ENCODE measurements at regions not wholly inside any gene's neighbourhood (a gene's known extent, or its start where the extent isn't known, plus 50 kb on each side); places are given as distances from the start of the nearest gene placed in this dataset.
A peak's percentile ranks its signal among the peaks of the same experiment; 100 is the strongest.
"Not testable (repeated sequence)": the region's sequence is repeated elsewhere in the genome, so short reads cannot be mapped to it uniquely, and the experiment has no call there.

DNA sequence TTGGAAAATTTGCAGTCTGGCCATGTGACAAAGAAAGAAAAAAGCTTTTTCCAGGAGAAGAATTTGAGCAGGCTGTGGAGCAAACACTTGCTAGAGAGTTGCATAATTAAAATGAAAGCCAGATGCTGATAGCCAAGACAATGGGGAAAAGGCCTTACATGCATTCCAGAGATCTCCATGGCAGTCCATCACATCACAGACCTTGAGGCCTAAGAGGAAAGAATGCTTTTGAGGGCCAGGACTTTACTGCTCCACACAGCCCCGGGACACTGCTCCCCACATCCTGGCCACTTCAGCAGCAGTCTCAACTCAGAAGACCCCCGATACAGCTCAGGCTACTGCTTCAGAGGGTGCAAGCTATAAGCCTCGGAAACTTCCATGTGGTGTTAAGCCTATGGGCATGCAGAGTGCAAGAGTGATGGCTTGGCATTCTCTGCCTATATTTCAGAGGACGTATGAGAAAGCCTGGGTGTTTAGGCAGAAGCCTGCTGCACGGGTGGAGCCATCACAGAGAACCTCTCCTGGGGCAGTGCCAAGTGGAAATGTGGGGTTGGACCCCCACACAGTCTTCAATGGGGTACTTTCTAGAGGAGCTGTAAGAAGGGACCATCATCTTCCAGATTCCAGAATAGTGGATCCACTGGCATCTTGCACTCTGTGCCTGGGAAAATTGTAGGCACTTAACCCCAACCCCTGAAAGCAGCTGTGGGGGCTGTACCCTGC lies 230.7 kb downstream of the POTEG start:
- not testable (repeated sequence) for H3K27ac Mint-ChIP-seq; H3K36me3 Mint-ChIP-seq (ENCODE audit: insufficient read depth in 2 of 2); H3K4me3 Mint-ChIP-seq; H3K27me3 Mint-ChIP-seq (ENCODE audit: low read depth); H3K9me3 Mint-ChIP-seq; ATAC-seq (replicated peaks in 1 of 2); DNase-seq; H3K4me1 Mint-ChIP-seq (ENCODE audit: low read depth)

DNA sequence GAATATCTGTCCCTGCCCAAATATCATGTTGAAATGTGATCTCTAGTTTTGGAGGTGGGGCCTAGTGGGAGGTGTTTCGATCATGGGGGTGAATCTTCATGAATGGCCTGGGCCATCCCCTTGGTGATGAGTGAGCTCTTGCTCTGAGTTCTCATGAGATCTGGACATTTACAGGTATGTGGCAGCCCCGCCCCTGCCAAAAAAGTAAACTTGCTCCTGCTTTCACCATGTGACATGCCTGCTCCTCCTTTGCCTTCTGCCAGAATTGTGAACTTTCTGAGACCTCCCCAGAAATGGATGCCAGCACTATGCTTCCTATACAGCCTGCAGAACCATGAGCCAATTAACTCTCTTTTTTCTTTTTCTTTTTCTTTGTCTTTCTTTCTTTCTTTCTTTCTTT lies 229.3 kb downstream of the POTEG start:
- not testable (repeated sequence) for H3K4me3 Mint-ChIP-seq; ATAC-seq (replicated peaks in 1 of 2); H3K27me3 Mint-ChIP-seq (ENCODE audit: low read depth); DNase-seq; H3K4me1 Mint-ChIP-seq (ENCODE audit: low read depth); H3K9me3 Mint-ChIP-seq; H3K27ac Mint-ChIP-seq; H3K36me3 Mint-ChIP-seq (ENCODE audit: insufficient read depth in 2 of 2)

- ATAC-seq (replicated peaks in 1 of 2); H3K27me3 Mint-ChIP-seq (ENCODE audit: low read depth); H3K9me3 Mint-ChIP-seq; H3K4me1 Mint-ChIP-seq (ENCODE audit: low read depth); H3K36me3 Mint-ChIP-seq (ENCODE audit: insufficient read depth in 2 of 2); H3K4me3 Mint-ChIP-seq; DNase-seq; H3K27ac Mint-ChIP-seq: not testable (repeated sequence)
These were observed 217.7 kb downstream of the POTEG start for GRCh38 chr14:19216480-19216879.

GRCh38 chr14:19219423-19219822 lies 214.7 kb downstream of the POTEG start:
- not testable (repeated sequence) for H3K4me1 Mint-ChIP-seq (ENCODE audit: low read depth); H3K27me3 Mint-ChIP-seq (ENCODE audit: low read depth); H3K9me3 Mint-ChIP-seq; H3K36me3 Mint-ChIP-seq (ENCODE audit: insufficient read depth in 2 of 2); H3K4me3 Mint-ChIP-seq; ATAC-seq (replicated peaks in 1 of 2); DNase-seq; H3K27ac Mint-ChIP-seq

DNA sequence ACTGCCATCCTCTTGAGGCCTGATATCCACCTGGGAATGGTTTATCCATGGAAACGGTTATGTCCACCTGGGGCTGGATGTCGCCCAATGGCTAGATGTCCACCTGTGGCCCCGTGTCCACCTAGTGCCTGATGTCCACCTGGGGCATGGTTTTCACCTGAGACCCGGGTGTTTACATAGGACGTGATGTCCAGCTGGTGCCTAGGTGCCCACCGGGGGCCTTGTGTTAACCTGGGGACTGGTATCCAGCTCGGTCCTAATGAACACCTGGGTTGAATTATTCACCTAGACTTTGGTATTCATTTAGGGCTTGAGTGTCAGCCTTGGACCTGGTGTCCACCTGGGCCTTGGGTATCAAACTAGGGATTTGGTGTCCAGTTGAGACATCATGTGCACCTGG lies 202.7 kb downstream of the POTEG start:
- DNase-seq; H3K27ac Mint-ChIP-seq; H3K9me3 Mint-ChIP-seq; H3K36me3 Mint-ChIP-seq (ENCODE audit: insufficient read depth in 2 of 2); H3K4me3 Mint-ChIP-seq; ATAC-seq (replicated peaks in 1 of 2); H3K4me1 Mint-ChIP-seq (ENCODE audit: low read depth); H3K27me3 Mint-ChIP-seq (ENCODE audit: low read depth): not testable (repeated sequence)

GRCh38 chr14:19234059-19234458 lies 200.1 kb downstream of the POTEG start:
- not testable (repeated sequence) for DNase-seq; ATAC-seq (replicated peaks in 1 of 2); H3K27ac Mint-ChIP-seq; H3K27me3 Mint-ChIP-seq (ENCODE audit: low read depth); H3K36me3 Mint-ChIP-seq (ENCODE audit: insufficient read depth in 2 of 2); H3K4me3 Mint-ChIP-seq; H3K4me1 Mint-ChIP-seq (ENCODE audit: low read depth); H3K9me3 Mint-ChIP-seq

- H3K27me3 Mint-ChIP-seq (ENCODE audit: low read depth); H3K4me3 Mint-ChIP-seq; H3K4me1 Mint-ChIP-seq (ENCODE audit: low read depth); ATAC-seq (replicated peaks in 1 of 2); H3K36me3 Mint-ChIP-seq (ENCODE audit: insufficient read depth in 2 of 2); DNase-seq; H3K27ac Mint-ChIP-seq; H3K9me3 Mint-ChIP-seq: not testable (repeated sequence)
These were observed 196.5 kb downstream of the POTEG start for GRCh38 chr14:19237656-19238055.

- H3K4me3 Mint-ChIP-seq; H3K36me3 Mint-ChIP-seq (ENCODE audit: insufficient read depth in 2 of 2); H3K27ac Mint-ChIP-seq; ATAC-seq (replicated peaks in 1 of 2); H3K27me3 Mint-ChIP-seq (ENCODE audit: low read depth); H3K4me1 Mint-ChIP-seq (ENCODE audit: low read depth); H3K9me3 Mint-ChIP-seq; DNase-seq: not testable (repeated sequence)
These were observed 195.6 kb downstream of the POTEG start for GRCh38 chr14:19238584-19238983.

DNA sequence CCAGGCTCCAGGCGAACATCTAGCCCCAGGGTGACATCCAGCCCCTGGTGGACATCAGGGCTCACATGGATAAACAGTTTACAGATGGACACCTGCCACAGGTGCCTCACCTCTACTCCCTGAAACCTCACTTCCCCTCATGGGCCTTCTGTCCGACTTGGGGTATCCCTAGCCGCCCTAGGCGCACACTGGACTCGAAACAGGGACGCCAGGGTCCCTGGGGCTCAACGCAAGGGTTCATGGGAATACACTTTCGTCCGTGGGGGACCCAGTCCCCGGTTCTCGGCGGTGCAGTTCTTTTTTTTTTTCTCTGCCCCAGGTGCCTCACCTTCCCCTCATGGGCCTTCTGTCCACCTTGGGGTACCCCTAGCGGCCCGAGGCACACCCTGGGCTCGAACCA lies 194.2 kb downstream of the POTEG start:
- not testable (repeated sequence) for H3K4me3 Mint-ChIP-seq; H3K36me3 Mint-ChIP-seq (ENCODE audit: insufficient read depth in 2 of 2); ATAC-seq (replicated peaks in 1 of 2)

DNA sequence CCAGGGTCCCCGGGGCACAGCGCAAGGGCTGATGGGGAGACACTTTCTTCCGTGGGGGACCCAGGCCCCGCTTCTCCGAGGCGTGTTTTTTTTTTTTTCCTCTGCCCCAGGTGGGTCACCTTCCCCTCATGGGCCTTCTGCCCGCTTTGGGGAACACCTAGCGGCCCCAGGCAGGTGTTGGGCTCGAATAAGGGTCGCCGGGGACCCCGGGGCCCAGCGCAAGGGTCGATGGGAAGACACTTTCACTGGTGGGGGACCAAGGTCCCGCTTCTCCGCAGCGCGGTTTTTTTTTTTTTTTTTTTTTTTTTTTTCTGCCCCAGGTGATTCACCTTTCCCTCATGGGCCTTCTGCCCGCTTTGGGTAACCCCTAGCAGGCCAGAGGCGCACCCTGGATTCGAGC lies 193.8 kb downstream of the POTEG start:
- not testable (repeated sequence) for H3K9me3 Mint-ChIP-seq; H3K27ac Mint-ChIP-seq; ATAC-seq (replicated peaks in 1 of 2); H3K4me1 Mint-ChIP-seq (ENCODE audit: low read depth); DNase-seq; H3K27me3 Mint-ChIP-seq (ENCODE audit: low read depth); H3K4me3 Mint-ChIP-seq; H3K36me3 Mint-ChIP-seq (ENCODE audit: insufficient read depth in 2 of 2)

More for the DNA sequence above, 194.2 kb downstream of the POTEG start:
- not testable (repeated sequence) for H3K4me1 Mint-ChIP-seq (ENCODE audit: low read depth); H3K27ac Mint-ChIP-seq; DNase-seq; H3K27me3 Mint-ChIP-seq (ENCODE audit: low read depth); H3K9me3 Mint-ChIP-seq

DNA sequence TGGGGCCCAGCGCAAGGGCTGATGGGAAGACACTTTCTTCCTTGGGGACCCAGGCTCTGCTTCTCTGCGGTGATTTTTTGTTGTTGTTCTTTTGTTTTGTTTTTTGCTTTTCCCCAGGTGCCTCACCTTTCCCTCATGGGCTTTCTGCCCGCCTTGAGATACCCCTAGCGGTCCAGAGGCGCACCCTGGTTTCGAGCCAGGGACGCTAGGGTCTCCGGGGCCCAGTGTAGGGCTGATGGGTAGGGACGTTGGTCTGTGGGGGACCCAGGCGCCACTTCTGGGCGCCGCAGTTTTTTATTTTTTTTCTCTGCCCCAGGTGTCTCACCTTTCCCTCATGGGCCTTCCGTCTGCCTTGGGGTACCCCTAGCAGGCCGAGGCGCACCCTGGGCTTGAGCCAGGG lies 192.7 kb downstream of the POTEG start:
- H3K4me3 Mint-ChIP-seq; H3K27ac Mint-ChIP-seq; H3K4me1 Mint-ChIP-seq (ENCODE audit: low read depth); DNase-seq; H3K27me3 Mint-ChIP-seq (ENCODE audit: low read depth); ATAC-seq (replicated peaks in 1 of 2); H3K9me3 Mint-ChIP-seq; H3K36me3 Mint-ChIP-seq (ENCODE audit: insufficient read depth in 2 of 2): not testable (repeated sequence)

- H3K4me3 Mint-ChIP-seq; H3K9me3 Mint-ChIP-seq; H3K36me3 Mint-ChIP-seq (ENCODE audit: insufficient read depth in 2 of 2); H3K4me1 Mint-ChIP-seq (ENCODE audit: low read depth); H3K27me3 Mint-ChIP-seq (ENCODE audit: low read depth); ATAC-seq (replicated peaks in 1 of 2); H3K27ac Mint-ChIP-seq; DNase-seq: not testable (repeated sequence)
These were observed 191.6 kb downstream of the POTEG start for GRCh38 chr14:19242529-19242928.

DNA sequence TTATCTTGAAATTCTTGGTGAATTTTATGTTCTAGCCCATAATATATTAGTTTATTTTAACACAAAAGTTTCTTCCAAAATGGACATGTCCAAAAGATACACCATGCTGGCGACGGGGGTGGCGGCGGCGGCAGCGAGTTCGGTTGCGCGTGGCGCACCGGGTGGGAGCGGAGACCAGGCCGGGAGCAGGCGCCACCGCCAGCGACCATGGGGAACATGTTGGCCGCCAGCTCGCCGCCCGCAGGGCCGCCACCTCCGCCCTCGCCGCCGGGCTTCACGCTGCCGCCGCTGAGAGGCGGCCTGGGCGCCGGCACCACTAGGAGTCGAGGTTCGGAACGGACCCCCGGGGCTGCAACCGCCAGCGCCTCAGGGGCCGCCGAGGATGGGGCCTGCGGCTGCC lies 167.2 kb downstream of the POTEG start:
- not testable (repeated sequence) for H3K9me3 Mint-ChIP-seq; H3K36me3 Mint-ChIP-seq (ENCODE audit: insufficient read depth in 2 of 2); H3K27ac Mint-ChIP-seq; H3K4me1 Mint-ChIP-seq (ENCODE audit: low read depth); ATAC-seq (replicated peaks in 1 of 2); DNase-seq; H3K4me3 Mint-ChIP-seq; H3K27me3 Mint-ChIP-seq (ENCODE audit: low read depth)

GRCh38 chr14:19267636-19268035 lies 166.5 kb downstream of the POTEG start:
- DNase-seq: peak in 1 of 2 donors; percentile 0

More at GRCh38 chr14:19267636-19268035, 166.5 kb downstream of the POTEG start:
- H3K4me3 Mint-ChIP-seq; H3K27ac Mint-ChIP-seq; H3K9me3 Mint-ChIP-seq; ATAC-seq (replicated peaks in 1 of 2); H3K4me1 Mint-ChIP-seq (ENCODE audit: low read depth); H3K27me3 Mint-ChIP-seq (ENCODE audit: low read depth); H3K36me3 Mint-ChIP-seq (ENCODE audit: insufficient read depth in 2 of 2): not testable (repeated sequence)
